GM23248 (cell line): ENCODE measurements at regions not wholly inside any gene's neighbourhood (a gene's known extent, or its start where the extent isn't known, plus 50 kb on each side); places are given as distances from the start of the nearest gene placed in this dataset.
A peak's percentile ranks its signal among the peaks of the same experiment; 100 is the strongest.
"Not testable (repeated sequence)": the region's sequence is repeated elsewhere in the genome, so short reads cannot be mapped to it uniquely, and the experiment has no call there.

Source experiments
- DNase-seq: peaks from one replicate; pipeline ENCODE4 v3.0.0-alpha.2; 2015
- H2AFZ ChIP-seq: fragments of 200-600 bp; sonication (generic); 2 replicates; pipeline ENCODE4 v1.6.1; 2016; ENCODE audit warnings: antibody characterized with exemption
- H3F3A ChIP-seq: fragments of 200-600 bp; sonication (generic); 2 replicates; pipeline ENCODE4 v1.6.1; 2016; ENCODE audit warnings: mild to moderate bottlenecking, antibody characterized with exemption, mixed run types; ENCODE audit not compliant: insufficient read depth
- H3K27ac ChIP-seq: fragments of 200-600 bp; sonication (generic); 2 replicates; pipeline ENCODE4 v1.5.1; 2016; ENCODE audit warnings: mild to moderate bottlenecking
- H3K27me3 ChIP-seq: fragments of 200-600 bp; sonication (generic); replicated peaks from 2 replicates; pipeline ENCODE4 v1.6.1; 2016; ENCODE audit warnings: mild to moderate bottlenecking; ENCODE audit not compliant: insufficient read depth
- H3K36me3 ChIP-seq: fragments of 200-600 bp; sonication (generic); 2 replicates; pipeline ENCODE4 v1.6.1; 2016; ENCODE audit warnings: low read depth, mild to moderate bottlenecking
- H3K4me1 ChIP-seq: fragments of 200-600 bp; sonication (generic); 2 replicates; pipeline ENCODE4 v1.6.1; 2016; ENCODE audit warnings: mild to moderate bottlenecking; ENCODE audit not compliant: insufficient read depth
- H3K4me2 ChIP-seq: fragments of 200-600 bp; sonication (generic); one replicate; pipeline ENCODE4 v1.6.1; 2016; ENCODE audit warnings: mild to moderate bottlenecking; ENCODE audit not compliant: unreplicated experiment
- H3K4me3 ChIP-seq: fragments of 200-600 bp; sonication (generic); 2 replicates; pipeline ENCODE4 v1.5.1; 2016; ENCODE audit warnings: mild to moderate bottlenecking
- H3K79me2 ChIP-seq: fragments of 200-600 bp; sonication (generic); 2 replicates; pipeline ENCODE4 v1.6.1; 2016; ENCODE audit warnings: mild to moderate bottlenecking; ENCODE audit not compliant: insufficient read depth
- H3K9ac ChIP-seq: fragments of 200-600 bp; sonication (generic); 2 replicates; pipeline ENCODE4 v1.6.1; 2016; ENCODE audit warnings: mild to moderate bottlenecking
- H3K9me2 ChIP-seq: fragments of 200-600 bp; sonication (generic); 2 replicates; pipeline ENCODE4 v1.6.1; 2016; ENCODE audit warnings: mixed run types, mild to moderate bottlenecking, moderate library complexity; ENCODE audit not compliant: insufficient read depth
- H3K9me3 ChIP-seq: fragments of 200-600 bp; sonication (generic); one replicate; pipeline ENCODE4 v1.6.1; 2017; ENCODE audit warnings: low read depth
- H4K20me1 ChIP-seq: fragments of 200-600 bp; sonication (generic); 2 replicates; pipeline ENCODE4 v1.6.0; 2016; ENCODE audit not compliant: insufficient read depth
- EZH2 ChIP-seq: fragments of 200-600 bp; sonication (generic); IDR thresholded peaks from 2 replicates; pipeline ENCODE4 v1.6.1; 2018; ENCODE audit warnings: antibody characterized with exemption, mild to moderate bottlenecking; ENCODE audit not compliant: insufficient read depth, poor library complexity, severe bottlenecking
- EZH2phosphoT487 ChIP-seq: fragments of 200-600 bp; sonication (generic); IDR thresholded peaks from 2 replicates; pipeline ENCODE4 v1.6.1; 2018; ENCODE audit warnings: antibody characterized with exemption, moderate library complexity, mild to moderate bottlenecking, low read depth; ENCODE audit not compliant: insufficient read depth
- WGBS, 2 experiments: methylation state at CpG; one replicate each; pipeline ENCODE4 v1.1.6; 2015 to 2017; ENCODE audit warnings: low lambda C conversion rate in 2 of 2, low coverage in 1 of 2; ENCODE audit errors: missing lambda C conversion rate in 2 of 2; 5-methylcytosine and 5-hydroxymethylcytosine counted together
- in situ Hi-C: fragments of 300-500 bp; cut with MboI; formaldehyde crosslinking; loops from 2 replicates; pipeline ENCODE4 v1.15.0; 2020

DNA sequence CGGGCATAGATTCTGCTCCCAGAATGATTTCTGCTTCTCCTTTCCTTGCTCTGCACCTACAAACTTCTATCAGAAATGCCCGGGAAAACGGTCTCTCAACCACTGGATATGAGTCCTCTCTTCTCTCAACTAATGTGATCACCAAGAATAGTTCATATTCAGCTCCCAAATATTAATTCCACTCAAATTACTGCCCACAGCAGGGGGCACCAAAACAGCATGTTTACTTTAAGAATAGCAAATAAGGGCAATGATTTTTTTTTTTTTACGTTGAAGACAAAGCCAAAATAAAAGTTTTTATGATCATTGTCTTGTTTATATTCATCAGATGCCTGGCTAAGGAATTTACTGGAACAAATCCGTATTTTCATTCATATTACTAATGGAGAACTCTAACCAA is 94.9 kb upstream of the PRSS1 start:
- in situ Hi-C loops: no loop called here
- WGBS, 2 experiments: 0 to 3% methylated on average over 2 of the region's 5 CpGs
- no peak for DNase-seq
- no peak overlapping the region for H3K4me3 ChIP-seq
- no peaks in the 10 kb centered on the region for H3K9me2 ChIP-seq
- no peaks in the 10 kb centered on the region for H3K36me3 ChIP-seq
- no peak overlapping the region for H3K4me2 ChIP-seq
- TF ChIP-seq EZH2: no peak
- no peak overlapping the region for H3K27ac ChIP-seq
- no peaks in the 10 kb centered on the region for H3K79me2 ChIP-seq
- H3F3A ChIP-seq: no peaks in the 10 kb centered on the region
- H2AFZ ChIP-seq: no peak overlapping the region
- H3K9me3 ChIP-seq: no peaks in the 10 kb centered on the region
- no peaks in the 10 kb centered on the region for H4K20me1 ChIP-seq
- H3K4me1 ChIP-seq: no peaks in the 10 kb centered on the region
- H3K27me3 ChIP-seq: peaks cover 14% of the 10 kb centered on the region; the same call in 1 of the 2 replicates
- no peak overlapping the region for H3K9ac ChIP-seq

DNA sequence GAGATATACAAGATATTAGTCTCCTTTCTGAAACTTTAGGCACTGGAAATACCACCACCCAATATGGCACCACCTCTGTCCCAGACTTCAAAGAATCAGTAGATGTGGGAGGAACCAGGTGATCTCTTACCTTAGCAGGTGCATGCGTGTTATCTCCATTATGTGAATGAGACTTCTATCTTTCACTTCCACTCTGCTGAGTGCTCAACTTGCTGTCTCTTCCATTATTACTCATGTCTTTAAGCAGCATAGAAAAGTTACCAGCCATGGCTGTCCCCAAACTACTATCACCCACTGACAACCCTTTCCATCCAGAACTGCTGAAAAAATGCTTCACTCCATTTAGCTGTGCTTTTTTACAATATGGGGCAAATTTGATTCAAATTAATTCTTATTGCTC is 101.5 kb upstream of the PRSS1 start:
- Histone ChIP-seq H2AFZ (no peak overlapping the region), H3K9me3 (no peaks in the 10 kb centered on the region), H4K20me1 (no peaks in the 10 kb centered on the region), H3K4me2 (no peak overlapping the region), H3K27me3 (peaks cover 48% of the 10 kb centered on the region), H3K79me2 (no peaks in the 10 kb centered on the region), H3F3A (no peaks in the 10 kb centered on the region), H3K4me3 (no peak overlapping the region), H3K36me3 (no peaks in the 10 kb centered on the region), H3K4me1 (no peaks in the 10 kb centered on the region), H3K9me2 (no peaks in the 10 kb centered on the region), H3K27ac (no peak overlapping the region), H3K9ac (no peak overlapping the region)
- in situ Hi-C loops: no loop called here
- WGBS, 2 experiments: 82 to 90% methylated on average over 1 of the region's 1 CpG
- no peak for DNase-seq
- no peak for TF ChIP-seq EZH2phosphoT487
- no peak for TF ChIP-seq EZH2

DNA sequence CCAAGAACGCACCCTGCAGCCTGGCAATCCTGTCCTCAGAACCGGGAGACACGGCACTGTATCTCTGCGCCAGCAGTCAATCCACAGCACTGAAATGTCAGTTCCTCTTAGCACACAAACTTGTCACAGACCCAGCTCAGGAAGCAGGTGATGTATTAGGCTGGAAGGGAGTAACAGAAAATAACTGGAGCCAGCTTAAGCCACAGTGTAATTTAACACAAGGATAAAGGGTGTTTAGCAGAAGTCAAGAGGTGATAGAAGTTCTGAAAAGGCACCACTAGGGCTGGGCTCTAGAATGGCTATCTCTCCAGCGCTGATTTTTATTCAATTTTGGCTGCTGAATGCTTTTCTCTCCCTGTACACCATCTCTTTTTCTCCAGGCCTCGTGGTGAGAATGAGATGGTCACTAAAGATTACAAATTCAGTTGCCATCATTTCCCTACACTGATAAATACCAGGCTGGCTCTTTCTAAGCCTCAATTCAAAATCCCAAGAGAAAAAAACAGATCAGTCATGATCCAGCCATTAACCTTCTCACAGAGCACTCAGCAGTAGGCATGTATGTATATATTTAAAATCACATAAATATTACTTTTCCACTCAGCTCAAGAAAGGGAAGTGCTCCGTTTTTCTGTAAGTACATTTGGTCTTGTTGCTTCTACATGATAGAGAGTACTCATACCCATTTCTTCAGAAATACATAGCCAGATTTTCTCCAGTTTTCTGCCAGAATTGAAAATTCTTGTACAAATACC is 102.7 kb upstream of the PRSS1 start:
- no peak for TF ChIP-seq EZH2
- no peak for TF ChIP-seq EZH2phosphoT487
- H3K9ac ChIP-seq: no peak overlapping the region
- H3K9me3 ChIP-seq: no peaks in the 10 kb centered on the region
- H4K20me1 ChIP-seq: no peaks in the 10 kb centered on the region
- no peaks in the 10 kb centered on the region for H3F3A ChIP-seq
- H3K4me3 ChIP-seq: no peak overlapping the region
- H3K4me2 ChIP-seq: no peak overlapping the region
- H3K79me2 ChIP-seq: no peaks in the 10 kb centered on the region
- H2AFZ ChIP-seq: no peak overlapping the region
- H3K4me1 ChIP-seq: no peaks in the 10 kb centered on the region
- 39 to 48% methylated on average over 7 of the region's 7 CpGs for WGBS, 2 experiments
- H3K27ac ChIP-seq: no peak overlapping the region
- H3K9me2 ChIP-seq: no peaks in the 10 kb centered on the region
- DNase-seq: no peak
- H3K36me3 ChIP-seq: no peaks in the 10 kb centered on the region
- peaks cover 56% of the 10 kb centered on the region for H3K27me3 ChIP-seq
- in situ Hi-C loops: no loop called here

DNA sequence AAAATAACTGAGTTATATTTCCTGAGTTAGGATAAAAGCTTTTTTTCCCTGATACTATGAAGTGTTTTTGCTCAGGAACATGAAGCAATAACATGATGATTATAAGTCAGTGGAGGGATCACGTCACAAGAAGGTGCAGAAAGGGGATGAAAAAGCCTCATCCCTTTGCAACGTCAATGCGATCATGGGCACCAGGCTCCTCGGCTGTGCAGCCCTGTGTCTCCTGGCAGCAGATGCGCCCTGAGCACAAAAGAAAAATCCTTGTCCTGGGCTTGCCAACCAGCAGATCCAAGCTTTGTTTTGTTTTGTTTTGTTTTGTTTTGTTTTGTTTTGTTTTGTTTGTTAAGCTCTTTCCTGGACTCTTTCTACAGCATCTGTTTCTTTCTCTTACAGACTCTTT is 103.5 kb upstream of the PRSS1 start:
- Histone ChIP-seq H4K20me1 (no peaks in the 10 kb centered on the region), H3K4me2 (no peak overlapping the region), H3K27me3 (peaks cover 56% of the 10 kb centered on the region), H3K9me2 (no peaks in the 10 kb centered on the region), H3K9me3 (no peaks in the 10 kb centered on the region), H3K79me2 (no peaks in the 10 kb centered on the region), H3K4me1 (no peaks in the 10 kb centered on the region), H2AFZ (no peak overlapping the region), H3K9ac (no peak overlapping the region), H3K27ac (no peak overlapping the region), H3K36me3 (no peaks in the 10 kb centered on the region), H3F3A (no peaks in the 10 kb centered on the region), H3K4me3 (no peak overlapping the region)
- DNase-seq: peak; percentile 10
- no peak for TF ChIP-seq EZH2phosphoT487
- no peak for TF ChIP-seq EZH2
- 1% methylated on average over 5 of the region's 5 CpGs for WGBS, 2 experiments
- in situ Hi-C loops: no loop called here

DNA sequence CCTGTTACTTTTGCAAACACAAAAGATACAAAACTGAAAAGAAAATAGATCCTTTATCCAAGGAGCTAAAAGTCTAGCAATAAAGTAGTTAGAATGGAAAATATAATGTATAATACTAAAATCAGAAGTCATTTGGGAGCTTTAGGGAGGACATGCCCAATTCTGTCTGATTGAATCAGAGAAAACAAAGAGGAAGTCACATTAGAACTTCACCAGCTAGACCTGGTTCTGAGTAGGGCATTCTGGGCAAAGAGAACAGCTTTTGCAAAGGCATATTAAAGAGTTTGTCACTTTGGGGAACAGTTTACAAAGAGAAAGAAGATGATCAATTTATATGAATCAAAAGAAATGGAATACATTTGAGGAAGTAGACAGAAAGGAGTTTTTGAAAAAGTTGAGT is 107.0 kb upstream of the PRSS1 start:
- no peak overlapping the region for H3K4me2 ChIP-seq
- H3F3A ChIP-seq: no peaks in the 10 kb centered on the region
- no peak overlapping the region for H3K4me3 ChIP-seq
- H3K27me3 ChIP-seq: peaks cover 61% of the 10 kb centered on the region
- H3K27ac ChIP-seq: no peak overlapping the region
- no peaks in the 10 kb centered on the region for H3K79me2 ChIP-seq
- H2AFZ ChIP-seq: no peak overlapping the region
- H3K9ac ChIP-seq: no peak overlapping the region
- H3K9me3 ChIP-seq: no peaks in the 10 kb centered on the region
- no peaks in the 10 kb centered on the region for H3K9me2 ChIP-seq
- H3K36me3 ChIP-seq: no peaks in the 10 kb centered on the region
- H3K4me1 ChIP-seq: no peaks in the 10 kb centered on the region
- H4K20me1 ChIP-seq: no peaks in the 10 kb centered on the region
- in situ Hi-C loops: no loop called here
- TF ChIP-seq EZH2phosphoT487: no peak
- TF ChIP-seq EZH2: no peak
- DNase-seq: no peak

DNA sequence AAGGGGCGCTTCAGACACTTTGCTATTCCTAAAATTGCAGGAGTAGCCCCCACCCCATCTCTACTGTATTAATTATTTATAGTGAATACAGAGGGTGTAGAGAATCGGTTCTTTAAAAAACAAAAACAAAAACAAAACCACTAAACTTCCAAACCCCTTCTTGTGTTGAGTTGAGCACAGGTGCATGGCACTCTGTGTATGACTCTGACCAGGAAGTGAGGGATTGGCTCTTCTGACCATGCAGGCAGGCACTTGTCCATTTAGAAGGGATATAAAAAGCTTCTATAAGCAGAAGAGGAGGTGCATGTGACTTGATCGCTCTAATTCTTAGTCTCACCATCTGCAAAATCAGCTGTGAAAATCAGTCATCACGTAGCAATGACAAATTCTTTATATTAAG is 108.0 kb upstream of the PRSS1 start:
- H3K4me1 ChIP-seq, H3K9ac ChIP-seq, in situ Hi-C loops, H4K20me1 ChIP-seq, H3F3A ChIP-seq, H3K9me3 ChIP-seq, H3K79me2 ChIP-seq, DNase-seq, H3K4me3 ChIP-seq, H2AFZ ChIP-seq, H3K9me2 ChIP-seq, H3K4me2 ChIP-seq, H3K27ac ChIP-seq, H3K36me3 ChIP-seq: not testable (repeated sequence)
- H3K27me3 ChIP-seq: peaks cover 57% of the 10 kb centered on the region
- WGBS, 2 experiments: 13 to 25% methylated on average over 4 of the region's 4 CpGs
